ENCODE measurements at regions not wholly inside any gene's neighbourhood (a gene's known extent, or its start where the extent isn't known, plus 50 kb on each side); places are given as distances from the start of the nearest gene placed in this dataset.

DNA sequence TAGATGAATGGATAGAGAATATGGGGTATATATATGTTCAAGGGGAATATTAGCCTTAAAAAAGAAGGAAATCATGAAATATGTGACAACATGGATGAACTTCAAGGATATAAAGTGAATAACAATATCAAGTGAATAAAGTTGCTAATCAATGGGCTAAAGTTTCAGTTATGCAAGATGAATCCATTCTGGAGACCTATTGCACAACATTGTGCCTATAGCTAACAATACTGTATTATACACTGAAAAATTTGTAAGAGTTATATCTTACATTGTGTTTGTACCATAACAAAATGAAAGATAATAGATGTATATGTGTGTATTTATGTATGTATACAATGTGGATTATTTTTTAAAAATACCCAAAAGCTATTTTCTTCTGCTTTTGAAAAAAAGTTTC lies 96.3 kb upstream of the DPYD start:
- no peak for TF ChIP-seq CTCF (conservative IDR thresholded peaks at IDR 0.05)
- H3K27ac ChIP-seq, result no peak overlapping the region

- no peak for TF ChIP-seq CTCF (conservative IDR thresholded peaks at IDR 0.05)
- no peak overlapping the region for H3K27ac ChIP-seq
Measured at GRCh38 chr1:98008373-98008772, 87.5 kb upstream of the DPYD start.

GRCh38 chr1:98005326-98006010 lies 84.6 kb upstream of the DPYD start:
- no peak for TF ChIP-seq CTCF (conservative IDR thresholded peaks at IDR 0.05)
- no peak overlapping the region for H3K27ac ChIP-seq

DNA sequence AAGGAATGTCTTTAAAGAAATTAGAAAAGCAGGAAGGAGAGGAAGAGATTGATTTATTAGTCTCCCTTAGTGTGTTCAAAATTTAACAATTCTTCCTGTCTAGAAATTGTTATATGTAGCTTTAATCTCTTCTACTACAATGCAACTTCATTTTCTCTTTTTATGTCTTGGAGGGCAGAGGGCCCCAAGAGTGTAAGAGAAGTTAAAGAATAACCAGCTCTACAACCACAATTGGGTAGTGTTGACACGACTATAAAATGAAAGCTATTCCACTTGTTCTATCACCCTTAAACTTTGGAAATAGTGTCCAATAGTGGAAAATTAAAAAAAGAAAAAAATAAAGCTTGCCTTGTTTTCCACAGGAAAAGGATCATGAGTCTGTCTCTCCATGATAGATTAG lies 82.6 kb upstream of the DPYD start:
- TF ChIP-seq CTCF (conservative IDR thresholded peaks at IDR 0.05), result no peak
- no peak overlapping the region for H3K27ac ChIP-seq

GRCh38 chr1:98002288-98002687 lies 81.5 kb upstream of the DPYD start:
- no peak for TF ChIP-seq CTCF (conservative IDR thresholded peaks at IDR 0.05)
- no peak overlapping the region for H3K27ac ChIP-seq

DNA sequence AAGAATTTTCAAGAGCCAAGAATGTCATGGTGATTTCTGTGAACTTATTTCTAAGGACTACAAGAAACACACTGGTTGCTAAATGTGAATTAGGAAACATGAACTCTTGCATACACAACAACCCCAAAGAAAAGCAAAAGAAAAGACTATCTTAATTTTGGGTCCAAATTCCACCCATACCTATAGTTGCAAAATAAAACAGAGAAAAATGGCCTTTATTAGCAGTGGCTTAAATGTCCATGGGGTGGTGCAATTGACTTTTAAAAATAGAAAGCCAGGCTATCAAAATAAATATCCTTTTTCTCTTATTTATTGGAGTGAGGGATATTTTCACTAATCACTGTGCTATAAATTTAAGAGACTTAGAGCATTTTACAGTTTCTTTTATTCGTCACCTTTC lies 80.9 kb upstream of the DPYD start:
- peak; percentile 55 for TF ChIP-seq CTCF (conservative IDR thresholded peaks at IDR 0.05)
- no peak overlapping the region for H3K27ac ChIP-seq

DNA sequence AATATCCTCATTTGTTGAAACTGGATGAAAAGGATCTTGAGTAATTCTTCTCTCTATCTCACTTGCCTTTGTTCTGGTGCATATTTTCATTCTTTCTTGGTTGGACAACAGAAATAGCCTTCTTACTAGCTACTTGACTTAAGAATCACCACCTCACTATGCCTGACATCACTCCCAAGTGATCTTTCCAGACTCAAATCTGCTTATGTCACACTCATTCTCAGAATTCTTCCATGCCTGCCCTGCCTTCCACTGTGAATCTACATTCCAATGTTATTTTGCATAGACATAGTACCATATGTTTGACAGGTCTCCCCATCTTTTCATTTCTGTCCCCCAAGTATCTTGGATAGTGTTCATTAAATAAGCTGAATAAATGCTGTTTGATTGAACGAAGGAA lies 78.5 kb upstream of the DPYD start:
- H3K27ac ChIP-seq, result no peak overlapping the region
- no peak for TF ChIP-seq CTCF (conservative IDR thresholded peaks at IDR 0.05)

All from VCaP (cell line).